ENCODE measurements at regions not wholly inside any gene's neighbourhood (a gene's known extent, or its start where the extent isn't known, plus 50 kb on each side); places are given as distances from the start of the nearest gene placed in this dataset.

- Histone ChIP-seq H3K27me3 (no peaks in the 10 kb centered on the region), H3K4me3 (no peak overlapping the region), H3K36me3 (no peaks in the 10 kb centered on the region), H3K4me1 (peaks cover 0 to 2% (median 0%) of the 10 kb centered on the region in 9 donors), H3K27ac (no peak overlapping the region), H3K9me3 (peaks cover 0 to 10% (median 4%) of the 10 kb centered on the region in 11 donors)
- TF ChIP-seq CTCF (IDR thresholded peaks at IDR 0.05): no peak
- no peak for ATAC-seq
- intact Hi-C loops (cut with DNase I): loop anchor here in 1 of 10 donors (1.0 kb wide), 1 partner anchor 15 kb away; no protein-coding TSS in a partner anchor
- WGBS, 2 donors: 90% methylated on average over 7 of the region's 7 CpGs
- no peak for DNase-seq
Observed at GRCh38 chr2:42999856-43000241, 207.5 kb upstream of the HAAO start.

GRCh38 chr2:42999391-42999841 is 207.0 kb upstream of the HAAO start:
- intact Hi-C loops (cut with DNase I): no loop called here
- no peak for TF ChIP-seq CTCF (IDR thresholded peaks at IDR 0.05)
- DNase-seq (no peak), ATAC-seq (no peak)
- H3K4me3 ChIP-seq: no peak overlapping the region
- no peaks in the 10 kb centered on the region for H3K27me3 ChIP-seq
- no peak overlapping the region for H3K27ac ChIP-seq
- no peaks in the 10 kb centered on the region for H3K36me3 ChIP-seq
- peaks cover 0 to 10% (median 4%) of the 10 kb centered on the region in 11 donors for H3K9me3 ChIP-seq
- H3K4me1 ChIP-seq: no peaks in the 10 kb centered on the region
- WGBS, 2 donors: 86 to 91% methylated on average over 5 of the region's 5 CpGs

GRCh38 chr2:42998721-42999120 is 206.3 kb upstream of the HAAO start:
- ATAC-seq: no peak
- Histone ChIP-seq H3K27me3 (no peaks in the 10 kb centered on the region), H3K36me3 (no peaks in the 10 kb centered on the region), H3K27ac (no peak overlapping the region), H3K4me3 (no peak overlapping the region), H3K4me1 (no peaks in the 10 kb centered on the region), H3K9me3 (peaks cover 0 to 10% (median 4%) of the 10 kb centered on the region in 11 donors)
- DNase-seq: no peak
- intact Hi-C loops (cut with DNase I): no loop called here
- no peak for TF ChIP-seq CTCF (IDR thresholded peaks at IDR 0.05)
- WGBS, 2 donors: 98 to 99% methylated on average over 10 of the region's 10 CpGs

GRCh38 chr2:42996528-42996927 is 204.1 kb upstream of the HAAO start:
- intact Hi-C loops (cut with DNase I): no loop called here
- Histone ChIP-seq H3K9me3 (peaks cover 0 to 10% (median 4%) of the 10 kb centered on the region in 11 donors), H3K4me1 (no peaks in the 10 kb centered on the region), H3K27ac (no peak overlapping the region), H3K36me3 (no peaks in the 10 kb centered on the region), H3K27me3 (no peaks in the 10 kb centered on the region), H3K4me3 (no peak overlapping the region)
- DNase-seq (no peak), ATAC-seq (no peak)
- no peak for TF ChIP-seq CTCF (IDR thresholded peaks at IDR 0.05)
- 94 to 96% methylated on average over 4 of the region's 4 CpGs for WGBS, 2 donors

Data from heart right ventricle (tissue), 16 donors.